MCF 10A (cell line): ENCODE measurements at regions not wholly inside any gene's neighbourhood (a gene's known extent, or its start where the extent isn't known, plus 50 kb on each side); places are given as distances from the start of the nearest gene placed in this dataset.
A peak's percentile ranks its signal among the peaks of the same experiment; 100 is the strongest.

ENCODE experiments used
- BruUV-seq: library from RNA; stranded (reverse); fragments of 400-500 nt; replicated peaks from 2 replicates; lab custom pipeline; 2021; lab: Mats Ljungman, UMichigan
- CTCF ChIA-PET: fragments of 300-600 bp; sonication (Branson Sonifier 250); formaldehyde crosslinking; extraction: SDS; loops from one replicate; lab custom pipeline; 2021; ENCODE audit warnings: antibody characterized with exemption, inconsistent platforms; lab: Yijun Ruan, JAX
- POLR2A ChIA-PET: fragments of 300-600, 350-650 bp; sonication (Branson Sonifier 250); formaldehyde crosslinking; extraction: SDS; loops from one replicate; lab custom pipeline; 2020; ENCODE audit warnings: antibody characterized with exemption, inconsistent platforms; lab: Yijun Ruan, JAX
- DNase-seq: peaks from one replicate; pipeline ENCODE4 v3.0.0-alpha.2; 2018; ENCODE audit not compliant: unreplicated experiment
- H3K27ac Mint-ChIP-seq: one replicate; pipeline ENCODE4 v1.8.0; 2022; ENCODE audit warnings: mild to moderate bottlenecking, low read depth, mixed read lengths; ENCODE audit not compliant: unreplicated experiment
- H3K27me3 Mint-ChIP-seq: one replicate; pipeline ENCODE4 v1.8.0; 2022; ENCODE audit warnings: mixed read lengths; ENCODE audit not compliant: insufficient read depth, unreplicated experiment
- H3K36me3 Mint-ChIP-seq: one replicate; pipeline ENCODE4 v1.8.0; 2022; ENCODE audit warnings: mild to moderate bottlenecking, moderate library complexity, mixed read lengths; ENCODE audit not compliant: insufficient read depth, unreplicated experiment
- H3K4me1 Mint-ChIP-seq: one replicate; pipeline ENCODE4 v1.8.0; 2022; ENCODE audit warnings: mixed read lengths; ENCODE audit not compliant: insufficient read depth, unreplicated experiment
- H3K4me3 Mint-ChIP-seq: one replicate; pipeline ENCODE4 v1.8.0; 2022; ENCODE audit warnings: mild to moderate bottlenecking, moderate library complexity, mixed read lengths; ENCODE audit not compliant: unreplicated experiment
- H3K9me3 Mint-ChIP-seq: one replicate; pipeline ENCODE4 v1.8.0; 2022; ENCODE audit warnings: mixed read lengths; ENCODE audit not compliant: unreplicated experiment
- CTCF ChIP-seq: fragments of 200-600 bp; IDR thresholded peaks from one replicate; pipeline ENCODE4 v1.8.0; 2022; ENCODE audit warnings: antibody characterized with exemption, mild to moderate bottlenecking; ENCODE audit not compliant: unreplicated experiment
- intact Hi-C: fragments of 100-400 bp; cut with micrococcal nuclease; formaldehyde crosslinking; loops from 2 replicates; pipeline ENCODE4 v1.14.1; 2022

GRCh38 chr2:237162959-237163358 lies 77.3 kb downstream of the COPS8 start:
- Mint-ChIP-seq H3K36me3 (peaks cover 6% of the 10 kb centered on the region), H3K27ac (no peak overlapping the region)
- POLR2A ChIA-PET = interaction anchor here (0.8 kb wide), 1 partner anchor 44 kb away, joined by 3 read pairs; no protein-coding TSS in a partner anchor

GRCh38 chr2:237164474-237165042 lies 78.9 kb downstream of the COPS8 start:
- H3K4me3 Mint-ChIP-seq = no peak overlapping the region
- no peak for TF ChIP-seq CTCF
- DNase-seq = no peak
- H3K9me3 Mint-ChIP-seq = peaks cover 12% of the 10 kb centered on the region
- CTCF ChIA-PET = interaction anchor here (0.9 to 2.1 kb wide), 11 partner anchors 10 to 408 kb away, joined by 3 to 20 read pairs (median 3); no protein-coding TSS in a partner anchor
- peak overlapping the region; percentile 2 for H3K27ac Mint-ChIP-seq
- POLR2A ChIA-PET = interaction anchor here (0.5 to 0.9 kb wide), 3 partner anchors 74 to 160 kb away, joined by 3 to 4 read pairs (median 3); no protein-coding TSS in a partner anchor
- peaks cover 6% of the 10 kb centered on the region for H3K36me3 Mint-ChIP-seq
- H3K27me3 Mint-ChIP-seq = no peaks in the 10 kb centered on the region
- intact Hi-C loops = loop anchor here (1.0 to 5.0 kb wide), 2 partner anchors 42 to 71 kb away; no protein-coding TSS in a partner anchor
- peaks cover 7% of the 10 kb centered on the region for H3K4me1 Mint-ChIP-seq
- BruUV-seq = no TSS peak

More at GRCh38 chr2:237162959-237163358, 77.3 kb downstream of the COPS8 start:
- DNase-seq = no peak
- BruUV-seq = no TSS peak
- CTCF ChIA-PET = interaction anchor here (0.6 to 0.7 kb wide), 2 partner anchors 40 to 68 kb away, joined by 3 to 4 read pairs; no protein-coding TSS in a partner anchor
- intact Hi-C loops = no loop called here
- Mint-ChIP-seq H3K4me3 (no peak overlapping the region), H3K9me3 (peaks cover 2% of the 10 kb centered on the region), H3K27me3 (no peaks in the 10 kb centered on the region), H3K4me1 (peaks cover 7% of the 10 kb centered on the region)
- TF ChIP-seq CTCF = no peak

- H3K36me3 Mint-ChIP-seq = peaks cover 6% of the 10 kb centered on the region
- H3K9me3 Mint-ChIP-seq = peaks cover 15% of the 10 kb centered on the region
- intact Hi-C loops = loop anchor here (1.0 to 5.0 kb wide), 2 partner anchors 43 to 72 kb away; no protein-coding TSS in a partner anchor
- TF ChIP-seq CTCF = peak; percentile 31
- ChIA-PET POLR2A (interaction anchor here (0.7 to 1.7 kb wide), 8 partner anchors 19 to 245 kb away, joined by 3 to 4 read pairs (median 3); no protein-coding TSS in a partner anchor), CTCF (interaction anchor here (0.6 to 2.1 kb wide), 20 partner anchors 9 to 409 kb away, joined by 3 to 20 read pairs (median 3); no protein-coding TSS in a partner anchor)
- DNase-seq = peak; percentile 55
- peaks cover 7% of the 10 kb centered on the region for H3K4me1 Mint-ChIP-seq
- H3K27me3 Mint-ChIP-seq = no peaks in the 10 kb centered on the region
- peak overlapping the region; percentile 2 for H3K27ac Mint-ChIP-seq
- no TSS peak for BruUV-seq
- no peak overlapping the region for H3K4me3 Mint-ChIP-seq
These were observed 80.0 kb downstream of the COPS8 start for GRCh38 chr2:237165405-237166276.
